Trophoblast cell (in vitro differentiated cells and primary cell): ENCODE measurements at regions not wholly inside any gene's neighbourhood (a gene's known extent, or its start where the extent isn't known, plus 50 kb on each side); places are given as distances from the start of the nearest gene placed in this dataset.
"Not testable (repeated sequence)": the region's sequence is repeated elsewhere in the genome, so short reads cannot be mapped to it uniquely, and the experiment has no call there.

Source experiments
- DNase-seq, 2 donors: peaks; one replicate each; pipeline ENCODE4 v3.0.0-alpha.2; 2016
- H2AFZ ChIP-seq: 2 replicates; pipeline ENCODE4 v1.6.1; 2013; ENCODE audit warnings: low read length, moderate library complexity, mild to moderate bottlenecking; ENCODE audit not compliant: insufficient read depth, poor library complexity
- H2AK5ac ChIP-seq: 2 replicates; pipeline ENCODE4 v1.6.1; 2013; ENCODE audit warnings: mild to moderate bottlenecking, low read length
- H2BK120ac ChIP-seq: 2 replicates; pipeline ENCODE4 v1.6.1; 2013; ENCODE audit warnings: low read length, mild to moderate bottlenecking, moderate library complexity; ENCODE audit not compliant: insufficient read depth, poor library complexity
- H2BK12ac ChIP-seq: 2 replicates; pipeline ENCODE4 v1.6.1; 2013; ENCODE audit warnings: mild to moderate bottlenecking, low read length, moderate library complexity
- H2BK5ac ChIP-seq: 2 replicates; pipeline ENCODE4 v1.6.1; 2013; ENCODE audit warnings: low read length, low read depth, moderate library complexity, mild to moderate bottlenecking; ENCODE audit not compliant: poor library complexity
- H3K14ac ChIP-seq: 2 replicates; pipeline ENCODE4 v1.6.1; 2013; ENCODE audit warnings: mild to moderate bottlenecking, low read length
- H3K18ac ChIP-seq: 2 replicates; pipeline ENCODE4 v1.6.1; 2013; ENCODE audit warnings: mild to moderate bottlenecking, low read length
- H3K23ac ChIP-seq: 2 replicates; pipeline ENCODE4 v1.6.1; 2013; ENCODE audit warnings: low read length
- H3K27ac ChIP-seq: 2 replicates; pipeline ENCODE4 v1.5.1; 2013; ENCODE audit warnings: low read depth, mild to moderate bottlenecking, inconsistent platforms, low read length, moderate library complexity
- H3K27me3 ChIP-seq: 2 replicates; pipeline ENCODE4 v1.6.1; 2013; ENCODE audit warnings: inconsistent platforms, mild to moderate bottlenecking, low read length, moderate library complexity; ENCODE audit not compliant: insufficient read depth
- H3K36me3 ChIP-seq, 2 experiments: 1 replicate in 1 of 2; 2 replicates in 1 of 2; pipeline ENCODE4 v1.6.1; 2013; ENCODE audit warnings: low read length in 2 of 2, mild to moderate bottlenecking in 2 of 2, moderate library complexity in 1 of 2; ENCODE audit not compliant: insufficient read depth in 2 of 2, control insufficient read depth in 1 of 2
- H3K4ac ChIP-seq: 2 replicates; pipeline ENCODE4 v1.6.1; 2013; ENCODE audit warnings: low read depth, mild to moderate bottlenecking, low read length, moderate library complexity
- H3K4me1 ChIP-seq, 2 experiments: 1 replicate in 1 of 2; 2 replicates in 1 of 2; pipeline ENCODE4 v1.6.1; 2013; ENCODE audit warnings: low read length in 2 of 2, mild to moderate bottlenecking in 2 of 2, moderate library complexity in 1 of 2; ENCODE audit not compliant: insufficient read depth in 2 of 2, control insufficient read depth in 1 of 2
- H3K4me2 ChIP-seq: 2 replicates; pipeline ENCODE4 v1.6.1; 2013; ENCODE audit warnings: inconsistent platforms, mild to moderate bottlenecking, low read length, moderate library complexity
- H3K4me3 ChIP-seq: 2 replicates; pipeline ENCODE4 v1.5.1; 2013; ENCODE audit warnings: mild to moderate bottlenecking, low read depth, low read length, inconsistent platforms
- H3K79me1 ChIP-seq: one replicate; pipeline ENCODE4 v1.6.1; 2013; ENCODE audit warnings: low read length
- H3K79me2 ChIP-seq: 2 replicates; pipeline ENCODE4 v1.6.1; 2013; ENCODE audit warnings: low read length, mild to moderate bottlenecking; ENCODE audit not compliant: control insufficient read depth, insufficient read depth, poor library complexity
- H3K9ac ChIP-seq: 2 replicates; pipeline ENCODE4 v1.6.1; 2013; ENCODE audit warnings: mild to moderate bottlenecking, low read length
- H3K9me3 ChIP-seq: 2 replicates; pipeline ENCODE4 v1.6.1; 2013; ENCODE audit warnings: low read depth, mild to moderate bottlenecking, control low read depth, inconsistent platforms, low read length; ENCODE audit not compliant: insufficient read depth
- H4K12ac ChIP-seq: 2 replicates; pipeline ENCODE4 v1.6.1; 2013; ENCODE audit warnings: low read depth, mild to moderate bottlenecking, low read length, moderate library complexity
- H4K8ac ChIP-seq: 2 replicates; pipeline ENCODE4 v1.6.1; 2013; ENCODE audit warnings: low read depth, mild to moderate bottlenecking, low read length, moderate library complexity
- H4K91ac ChIP-seq: one replicate; pipeline ENCODE4 v1.6.1; 2013; ENCODE audit warnings: low read depth, mild to moderate bottlenecking, low read length, moderate library complexity
- WGBS: extraction: QIAGEN DNeasy Blood & Tissue Kit; methylation state at CpG from one replicate; pipeline ENCODE4 v1.1.7; 2013; ENCODE audit warnings: missing lambda C conversion rate; ENCODE audit not compliant: insufficient read length, insufficient coverage; ENCODE audit errors: extremely low coverage; 5-methylcytosine and 5-hydroxymethylcytosine counted together

- Histone ChIP-seq H4K12ac (no peak overlapping the region), H3K14ac (no peak overlapping the region), H4K8ac (no peak overlapping the region), H3K27ac (no peak overlapping the region), H3K36me3 (no peaks in the 10 kb centered on the region), H3K23ac (no peak overlapping the region), H3K18ac (no peak overlapping the region), H3K4me2 (no peak overlapping the region), H3K4me3 (no peak overlapping the region), H2BK12ac (no peak overlapping the region), H3K4ac (no peak overlapping the region), H3K79me2 (no peaks in the 10 kb centered on the region), H3K9ac (no peak overlapping the region), H2BK5ac (no peak overlapping the region), H2AFZ (no peak overlapping the region), H3K9me3 (no peaks in the 10 kb centered on the region), H3K27me3 (no peaks in the 10 kb centered on the region), H4K91ac (no peak overlapping the region), H2BK120ac (no peak overlapping the region), H3K79me1 (no peaks in the 10 kb centered on the region), H2AK5ac (no peak overlapping the region), H3K4me1 (no peaks in the 10 kb centered on the region)
- WGBS = no CpG with 5 or more reads among the region's 2 CpGs
- DNase-seq = no peak
Observed at GRCh38 chr2:143840194-143840593, 679.7 kb downstream of the ZEB2 start.

- Histone ChIP-seq H3K27ac (no peak overlapping the region), H3K79me2 (no peaks in the 10 kb centered on the region), H3K4me1 (no peaks in the 10 kb centered on the region), H3K23ac (no peak overlapping the region), H3K4ac (no peak overlapping the region), H3K4me2 (no peak overlapping the region), H2AFZ (no peak overlapping the region), H3K18ac (no peak overlapping the region), H2AK5ac (no peak overlapping the region), H3K9ac (no peak overlapping the region), H4K8ac (no peak overlapping the region), H2BK5ac (no peak overlapping the region), H4K91ac (no peak overlapping the region), H3K36me3 (no peaks in the 10 kb centered on the region), H2BK12ac (no peak overlapping the region), H3K79me1 (no peaks in the 10 kb centered on the region), H3K4me3 (no peak overlapping the region), H3K9me3 (no peaks in the 10 kb centered on the region), H3K27me3 (no peaks in the 10 kb centered on the region), H3K14ac (no peak overlapping the region), H4K12ac (no peak overlapping the region), H2BK120ac (no peak overlapping the region)
- WGBS = no CpG with 5 or more reads among the region's 2 CpGs
- DNase-seq = no peak
Observed at GRCh38 chr2:143839456-143839855, 680.5 kb downstream of the ZEB2 start.

GRCh38 chr2:143837055-143837454, 682.9 kb downstream of the ZEB2 start:
- not testable (repeated sequence) for H3K79me1 ChIP-seq, H2AFZ ChIP-seq, H2BK5ac ChIP-seq, H3K4me3 ChIP-seq, H3K27ac ChIP-seq, H3K79me2 ChIP-seq, H3K36me3 ChIP-seq, DNase-seq, H2AK5ac ChIP-seq, H3K14ac ChIP-seq, H3K4me1 ChIP-seq, H3K9me3 ChIP-seq, H2BK120ac ChIP-seq, H3K4me2 ChIP-seq, H3K4ac ChIP-seq, H3K9ac ChIP-seq, H2BK12ac ChIP-seq, H3K27me3 ChIP-seq, H3K23ac ChIP-seq, H4K12ac ChIP-seq, H4K8ac ChIP-seq, H3K18ac ChIP-seq, H4K91ac ChIP-seq

DNA sequence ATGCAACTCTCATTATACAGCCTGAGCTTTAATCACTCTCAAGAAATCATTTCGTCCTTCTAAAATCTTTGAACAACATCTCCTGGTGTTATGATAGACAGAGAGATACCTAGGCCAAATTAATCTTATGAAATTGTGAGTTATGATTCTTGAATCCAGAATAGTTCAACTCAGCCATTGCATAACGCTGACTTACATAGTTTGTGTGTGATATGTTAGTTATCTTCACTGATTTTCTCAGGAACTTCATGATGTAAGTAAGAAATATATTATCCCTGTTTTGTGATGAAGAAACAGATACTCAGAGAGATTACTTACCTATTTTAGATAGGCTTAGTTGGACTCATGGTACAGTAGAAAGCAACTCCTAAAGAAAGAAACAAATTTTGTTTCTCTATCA, 684.4 kb downstream of the ZEB2 start:
- H4K8ac ChIP-seq = no peak overlapping the region
- no peak overlapping the region for H2BK120ac ChIP-seq
- H3K4me3 ChIP-seq = no peak overlapping the region
- no peak overlapping the region for H2BK5ac ChIP-seq
- no peaks in the 10 kb centered on the region for H3K9me3 ChIP-seq
- peak in 1 of 2 donors; percentile 55 for DNase-seq
- no peak overlapping the region for H3K23ac ChIP-seq
- H3K18ac ChIP-seq = no peak overlapping the region
- no peaks in the 10 kb centered on the region for H3K79me2 ChIP-seq
- H3K4ac ChIP-seq = no peak overlapping the region
- no peak overlapping the region for H3K9ac ChIP-seq
- no peak overlapping the region for H3K14ac ChIP-seq
- H3K79me1 ChIP-seq = no peaks in the 10 kb centered on the region
- no peak overlapping the region for H2AK5ac ChIP-seq
- H2BK12ac ChIP-seq = no peak overlapping the region
- no peak overlapping the region for H3K4me2 ChIP-seq
- H3K36me3 ChIP-seq = no peaks in the 10 kb centered on the region
- no peak overlapping the region for H2AFZ ChIP-seq
- no peak overlapping the region for H4K12ac ChIP-seq
- no peak overlapping the region for H4K91ac ChIP-seq
- H3K27ac ChIP-seq = no peak overlapping the region
- no peaks in the 10 kb centered on the region for H3K27me3 ChIP-seq
- no peaks in the 10 kb centered on the region for H3K4me1 ChIP-seq
- WGBS = no CpG with 5 or more reads among the region's 2 CpGs
